ENCODE measurements at regions not wholly inside any gene's neighbourhood (a gene's known extent, or its start where the extent isn't known, plus 50 kb on each side); places are given as distances from the start of the nearest gene placed in this dataset.
"Not testable (repeated sequence)": the region's sequence is repeated elsewhere in the genome, so short reads cannot be mapped to it uniquely, and the experiment has no call there.

DNA sequence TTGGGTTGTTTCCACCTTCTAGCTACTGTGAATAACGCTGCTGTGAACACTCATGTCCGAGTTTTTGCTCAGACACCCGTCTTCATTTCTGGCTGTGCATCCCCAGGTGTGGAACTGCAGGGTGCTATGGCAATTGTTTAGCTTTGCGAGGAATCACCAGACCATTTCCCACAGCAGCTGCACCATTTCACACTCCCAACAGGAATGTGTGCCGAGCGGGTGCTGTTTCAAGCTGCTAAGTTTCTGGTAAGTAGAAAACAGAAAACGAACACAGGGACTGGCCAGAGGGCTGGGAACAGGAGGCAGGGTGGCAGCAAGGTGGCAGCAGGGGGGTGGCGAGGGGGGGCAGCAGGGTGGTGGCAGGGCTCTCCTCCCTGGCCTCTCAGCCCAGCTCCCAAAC is 5437.1 kb upstream of the TPTE start:
- TF ChIP-seq CTCF, POLR2A (IDR thresholded peaks at IDR 0.05): not testable (repeated sequence)

All from vagina (tissue), 2 donors.